ENCODE measurements at regions not wholly inside any gene's neighbourhood (a gene's known extent, or its start where the extent isn't known, plus 50 kb on each side); places are given as distances from the start of the nearest gene placed in this dataset.

DNA sequence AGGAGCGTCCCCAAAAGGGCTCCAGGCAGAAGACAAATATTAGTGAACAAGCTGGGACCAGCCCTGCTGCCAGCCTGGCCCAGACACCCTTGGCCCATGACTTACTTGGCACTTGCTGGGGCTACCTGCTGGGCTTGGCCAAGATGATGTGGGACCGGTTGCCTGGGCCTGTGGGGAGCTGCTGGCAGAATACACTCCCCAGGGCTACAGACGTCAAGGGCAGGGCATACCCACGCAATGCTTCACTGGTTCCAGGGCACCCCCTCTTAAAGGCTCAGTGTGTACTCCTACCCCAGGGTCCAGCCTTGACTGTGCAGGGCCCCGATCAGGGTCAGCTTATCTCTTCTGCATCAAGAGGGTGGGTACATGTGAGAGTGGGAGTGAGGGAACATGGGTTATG, 106.5 kb upstream of the SLC2A1 start:
- FAIRE-seq (no peak), DNase-seq (ENCODE audit: insufficient read length, low spot score) (no peak)
- TF ChIP-seq, protein P1, sequence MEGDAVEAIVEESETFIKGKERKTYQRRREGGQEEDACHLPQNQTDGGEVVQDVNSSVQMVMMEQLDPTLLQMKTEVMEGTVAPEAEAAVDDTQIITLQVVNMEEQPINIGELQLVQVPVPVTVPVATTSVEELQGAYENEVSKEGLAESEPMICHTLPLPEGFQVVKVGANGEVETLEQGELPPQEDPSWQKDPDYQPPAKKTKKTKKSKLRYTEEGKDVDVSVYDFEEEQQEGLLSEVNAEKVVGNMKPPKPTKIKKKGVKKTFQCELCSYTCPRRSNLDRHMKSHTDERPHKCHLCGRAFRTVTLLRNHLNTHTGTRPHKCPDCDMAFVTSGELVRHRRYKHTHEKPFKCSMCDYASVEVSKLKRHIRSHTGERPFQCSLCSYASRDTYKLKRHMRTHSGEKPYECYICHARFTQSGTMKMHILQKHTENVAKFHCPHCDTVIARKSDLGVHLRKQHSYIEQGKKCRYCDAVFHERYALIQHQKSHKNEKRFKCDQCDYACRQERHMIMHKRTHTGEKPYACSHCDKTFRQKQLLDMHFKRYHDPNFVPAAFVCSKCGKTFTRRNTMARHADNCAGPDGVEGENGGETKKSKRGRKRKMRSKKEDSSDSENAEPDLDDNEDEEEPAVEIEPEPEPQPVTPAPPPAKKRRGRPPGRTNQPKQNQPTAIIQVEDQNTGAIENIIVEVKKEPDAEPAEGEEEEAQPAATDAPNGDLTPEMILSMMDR (IDR thresholded peaks at IDR 0.05; ENCODE audit: insufficient read depth, missing control alignments) = no peak

GRCh38 chr1:43063394-43064219, 104.9 kb upstream of the SLC2A1 start:
- TF ChIP-seq, protein P1 (IDR thresholded peaks at IDR 0.05; ENCODE audit: insufficient read depth, missing control alignments) = no peak
- no peak for DNase-seq (ENCODE audit: insufficient read length, low spot score)
- no peak for FAIRE-seq

DNA sequence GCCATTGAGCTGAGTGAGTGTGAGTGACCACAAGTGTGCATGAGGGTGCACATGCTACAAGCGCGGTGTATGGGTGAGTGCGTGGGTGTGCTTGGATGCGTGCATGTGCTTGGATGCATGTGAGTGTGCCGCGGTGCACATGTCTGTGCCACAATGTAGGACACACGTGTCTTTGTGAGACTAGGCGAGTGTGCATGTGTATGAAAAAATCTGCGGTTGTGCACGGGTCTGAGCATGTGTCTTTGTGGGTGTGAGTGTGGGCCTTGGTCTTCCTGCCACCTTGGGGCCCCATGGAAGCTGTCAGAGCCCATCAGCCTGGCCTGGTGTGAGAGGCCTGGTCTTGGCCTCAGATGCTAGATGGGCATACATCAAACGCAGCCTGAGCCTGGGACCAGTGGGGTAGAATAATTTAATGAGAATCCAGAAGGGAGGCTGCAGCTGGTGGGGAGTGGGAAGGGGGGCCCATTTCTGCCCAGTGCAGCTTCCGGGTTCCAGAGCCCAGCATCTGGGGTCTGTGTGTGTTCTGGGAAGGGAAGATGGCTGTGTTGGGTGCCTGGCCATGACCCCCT, 103.9 kb upstream of the SLC2A1 start:
- TF ChIP-seq, protein P1 (IDR thresholded peaks at IDR 0.05; ENCODE audit: insufficient read depth, missing control alignments) = no peak
- DNase-seq (ENCODE audit: insufficient read length, low spot score) (no peak), FAIRE-seq (no peak)

DNA sequence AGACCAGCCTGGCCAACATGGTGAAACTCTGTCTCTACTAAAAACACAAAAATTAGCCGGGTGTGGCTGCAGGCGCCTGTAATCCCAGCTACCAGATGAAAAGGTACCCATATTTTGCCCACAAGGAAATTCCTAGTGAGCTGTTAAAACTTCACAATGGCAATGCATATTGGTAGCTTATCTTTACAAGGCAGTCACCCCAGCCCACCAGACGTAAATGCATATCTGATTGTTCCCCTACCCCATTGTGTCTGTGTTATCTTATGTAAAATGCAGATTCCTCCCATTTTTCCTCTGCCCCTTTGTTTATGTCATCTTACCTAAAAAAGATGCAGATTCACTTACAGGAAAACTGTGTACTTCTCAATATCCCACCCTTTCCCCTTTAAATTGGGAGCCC, 103.1 kb upstream of the SLC2A1 start:
- no peak for FAIRE-seq
- TF ChIP-seq, protein P1 (IDR thresholded peaks at IDR 0.05; ENCODE audit: insufficient read depth, missing control alignments) = no peak
- DNase-seq (ENCODE audit: insufficient read length, low spot score) = no peak

DNA sequence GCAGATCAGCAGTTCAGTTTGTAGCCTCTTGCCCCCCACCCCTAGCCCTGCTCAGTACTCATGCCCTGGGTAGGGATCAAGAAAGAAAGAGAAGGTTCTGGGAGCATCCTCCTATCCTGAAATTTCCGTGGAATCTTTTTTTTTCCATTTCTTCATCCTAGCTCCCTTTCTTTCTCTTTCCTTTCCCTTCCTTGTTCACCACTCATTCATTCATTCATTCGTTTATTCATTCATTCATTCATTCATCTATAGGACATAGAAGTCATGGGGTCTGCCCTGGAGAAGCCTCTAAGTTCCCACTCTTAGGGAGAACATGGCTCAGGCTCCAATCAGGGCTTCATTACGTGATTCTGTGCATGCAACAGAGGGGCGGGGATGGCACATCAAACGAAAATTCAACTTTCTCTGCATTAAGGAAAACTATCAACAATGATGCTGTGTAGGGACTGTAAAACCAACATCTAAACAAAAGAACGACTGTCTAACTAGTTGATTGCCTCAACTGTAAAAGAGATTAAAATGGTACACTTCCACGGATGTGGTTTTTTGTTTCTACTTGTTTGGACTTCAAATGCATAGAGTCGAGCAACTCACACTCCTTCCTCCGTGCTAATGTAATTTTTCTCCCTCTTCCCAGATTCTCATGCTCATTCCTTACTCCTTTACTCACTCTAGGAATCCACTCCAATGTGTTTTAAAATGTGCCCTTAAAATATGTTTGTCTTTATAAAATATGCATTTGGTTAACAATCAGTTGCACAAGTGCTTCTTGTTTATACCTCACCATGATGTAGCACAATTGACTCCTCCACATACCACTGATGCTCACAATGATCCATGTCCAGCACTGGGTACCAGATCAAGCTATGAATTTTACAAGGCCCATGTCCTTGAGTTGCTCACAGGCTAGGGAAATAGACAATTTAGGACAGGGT, 101.2 kb upstream of the SLC2A1 start:
- no peak for DNase-seq (ENCODE audit: insufficient read length, low spot score)
- TF ChIP-seq, protein P1 (IDR thresholded peaks at IDR 0.05; ENCODE audit: insufficient read depth, missing control alignments) = no peak
- FAIRE-seq = no peak

DNA sequence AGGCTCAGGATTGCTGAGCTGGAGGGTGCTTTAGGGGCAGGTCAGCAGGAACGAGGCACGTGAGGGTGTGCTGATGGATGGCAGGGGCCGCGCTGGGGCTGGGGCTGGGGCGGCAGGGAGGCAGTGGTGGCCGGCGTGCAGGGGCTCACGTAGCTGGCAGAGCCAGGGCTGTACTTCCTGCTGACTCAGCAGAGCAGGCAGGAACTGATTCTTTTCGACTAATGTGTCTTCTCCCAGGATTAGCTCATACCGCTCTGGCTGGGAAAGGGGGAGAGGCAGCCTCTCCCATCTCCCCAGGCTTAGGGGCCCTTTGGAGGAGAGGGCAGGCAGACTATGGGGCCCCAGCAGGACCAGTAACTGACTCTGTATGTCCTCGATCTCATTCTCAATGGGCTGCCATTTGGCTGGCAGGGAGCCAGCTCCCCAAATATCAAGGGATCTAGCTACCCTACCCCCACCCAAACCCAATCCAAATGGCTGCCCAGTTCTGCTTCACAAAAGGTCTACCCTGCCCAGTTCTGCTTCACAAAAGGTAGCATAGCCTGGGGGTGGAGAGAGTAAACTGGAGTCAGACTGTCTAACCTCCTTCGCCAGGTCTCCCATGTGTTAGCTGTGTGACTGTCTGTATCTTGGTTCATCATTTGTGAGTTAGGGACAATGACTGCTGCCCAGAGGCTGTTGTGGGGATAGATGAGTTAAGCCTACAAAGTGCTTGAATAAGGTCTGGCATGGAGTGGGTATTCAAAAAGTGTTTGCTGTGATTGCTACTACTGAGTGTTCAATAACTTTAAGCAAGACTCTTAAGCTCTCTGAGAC, 100.1 kb upstream of the SLC2A1 start:
- DNase-seq (ENCODE audit: insufficient read length, low spot score) (no peak), FAIRE-seq (no peak)
- TF ChIP-seq, protein P1 (IDR thresholded peaks at IDR 0.05; ENCODE audit: insufficient read depth, missing control alignments) = no peak

Measured in D721Med (cell line).